ENCODE measurements at regions not wholly inside any gene's neighbourhood (a gene's known extent, or its start where the extent isn't known, plus 50 kb on each side); places are given as distances from the start of the nearest gene placed in this dataset.

DNA sequence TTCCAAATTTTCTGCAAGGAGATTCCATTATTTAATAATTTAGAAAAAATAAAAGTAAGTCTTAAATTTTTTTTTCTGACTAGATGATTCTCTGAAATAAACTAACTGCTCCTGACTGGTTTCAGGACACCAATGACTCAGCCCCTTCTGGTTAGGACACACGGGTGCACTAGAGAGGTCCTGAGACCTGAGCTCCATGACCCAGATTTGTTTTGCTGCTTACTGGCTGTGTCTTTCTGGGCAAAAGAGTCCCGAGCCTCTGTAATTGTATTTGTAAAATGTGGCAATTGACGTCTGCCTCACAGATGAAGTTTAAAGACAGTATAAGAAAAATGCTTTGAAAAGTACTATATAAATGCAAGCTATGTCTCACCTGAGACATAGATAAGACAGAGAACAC lies 89.1 kb downstream of the SLC24A2 start:
- TF ChIP-seq BMI1 (IDR thresholded peaks at IDR 0.05; ENCODE audit: borderline replicate concordance) (no peak), GATAD2B (conservative IDR thresholded peaks at IDR 0.05; ENCODE audit: low read depth) (no peak), MTA2 (IDR thresholded peaks at IDR 0.05; ENCODE audit: low read depth) (no peak), NFIC (IDR thresholded peaks at IDR 0.05; ENCODE audit: low read depth, low read length) (no peak), EP300 (IDR thresholded peaks at IDR 0.05; ENCODE audit: borderline replicate concordance in 1 of 2, control insufficient read depth in 1 of 2, low read depth in 2 of 2, low read length in 2 of 2) (no peak), ATF2 (IDR thresholded peaks at IDR 0.05; ENCODE audit: low read length) (no peak), ZNF384 (IDR thresholded peaks at IDR 0.05; ENCODE audit: borderline replicate concordance, low read depth, low read length) (no peak), RBBP5 (conservative IDR thresholded peaks at IDR 0.05) (no peak)
- no peaks in the 10 kb centered on the region for H4K20me1 ChIP-seq (ENCODE audit: control insufficient read depth, insufficient read depth)
- H3K4me3 ChIP-seq: no peak overlapping the region
- ATAC-seq (no peak), FAIRE-seq (no peak), DNase-seq (ENCODE audit: low read depth, low spot score) (no peak)
- no TSS peak for BruUV-seq (replicated peaks)
- no peaks in the 10 kb centered on the region for H3K27me3 ChIP-seq (replicated peaks in 1 of 2; ENCODE audit: control insufficient read depth in 2 of 2, insufficient read depth in 2 of 2, low read length in 1 of 2)
- no peaks in the 10 kb centered on the region for H3K9me3 ChIP-seq (replicated peaks; ENCODE audit: control insufficient read depth, insufficient read depth, low read length)
- intact Hi-C loops (cut with micrococcal nuclease; ENCODE audit: unreplicated experiment): no loop called here
- no peaks in the 10 kb centered on the region for H3K4me1 ChIP-seq (ENCODE audit: control insufficient read depth, insufficient read depth, low read length)
- H3K36me3 ChIP-seq (ENCODE audit: control insufficient read depth in 2 of 2, insufficient read depth in 2 of 2, low read length in 1 of 2): no peaks in the 10 kb centered on the region
- H3K27ac ChIP-seq (ENCODE audit: control insufficient read depth, insufficient read depth): no peak overlapping the region
- H3K9ac ChIP-seq (ENCODE audit: control insufficient read depth, insufficient read depth, low read length): no peak overlapping the region
- ChIA-PET SMC1A (ENCODE audit: uncharacterized antibody, unreplicated experiment) (no interaction called here), POLR2A (no interaction called here), RAD21 (ENCODE audit: unreplicated experiment) (no interaction called here), CTCF (no interaction called here)
- WGBS (ENCODE audit: insufficient coverage, insufficient replicate concordance, low lambda C conversion rate, missing lambda C conversion rate): 2% methylated on average over 3 of the region's 3 CpGs
- no peak overlapping the region for H3K4me2 ChIP-seq (ENCODE audit: control insufficient read depth, insufficient read depth)
- H2AFZ ChIP-seq (ENCODE audit: control insufficient read depth, low read depth, low read length): no peak overlapping the region
- in situ Hi-C loops (cut with MboI): no loop called here
- H3K79me2 ChIP-seq (ENCODE audit: control insufficient read depth, insufficient read depth, low read length): no peaks in the 10 kb centered on the region

DNA sequence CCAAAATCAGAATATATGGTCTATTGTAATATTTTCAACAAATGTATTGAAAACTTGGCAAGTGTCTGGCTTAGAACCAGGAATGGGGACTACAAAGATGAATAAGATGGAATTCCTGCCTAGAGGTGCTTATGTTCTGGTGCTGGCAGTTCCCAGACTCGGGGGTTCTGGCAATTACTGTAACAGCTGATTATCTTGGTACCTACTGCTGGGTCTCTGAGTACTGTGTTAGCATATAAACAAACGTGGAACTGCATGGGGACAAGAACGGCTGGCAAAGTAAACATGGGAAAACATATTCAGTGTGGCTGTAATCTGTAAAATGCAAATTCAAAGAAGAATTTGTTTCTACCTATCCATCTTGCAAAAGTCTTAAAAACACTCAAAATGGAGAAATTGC lies 89.9 kb downstream of the SLC24A2 start:
- ChIA-PET CTCF (no interaction called here), POLR2A (no interaction called here), SMC1A (ENCODE audit: uncharacterized antibody, unreplicated experiment) (no interaction called here), RAD21 (ENCODE audit: unreplicated experiment) (no interaction called here)
- TF ChIP-seq POLR2AphosphoS2 (IDR thresholded peaks at IDR 0.05; ENCODE audit: low read depth, low read length) (no peak), MEF2B (IDR thresholded peaks at IDR 0.05; ENCODE audit: partially characterized antibody, poor library complexity, severe bottlenecking) (no peak), KDM1A (IDR thresholded peaks at IDR 0.05; ENCODE audit: borderline replicate concordance) (no peak), WRNIP1 (IDR thresholded peaks at IDR 0.05; ENCODE audit: borderline replicate concordance, low read depth, low read length) (no peak), HCFC1 (IDR thresholded peaks at IDR 0.05; ENCODE audit: low read length) (no peak), PAX8 (IDR thresholded peaks at IDR 0.05) (no peak), HDGF (IDR thresholded peaks at IDR 0.05) (no peak), CHD2 (IDR thresholded peaks at IDR 0.05; ENCODE audit: borderline replicate concordance, low read depth, low read length) (no peak), NR2C2 (IDR thresholded peaks at IDR 0.05; ENCODE audit: borderline replicate concordance, control insufficient read depth, insufficient read length, low read depth) (no peak), RBBP5 (conservative IDR thresholded peaks at IDR 0.05) (no peak), TCF3 (IDR thresholded peaks at IDR 0.05; ENCODE audit: borderline replicate concordance, insufficient read depth, low read depth, low read length) (no peak), STAT3 (IDR thresholded peaks at IDR 0.05; ENCODE audit: low read depth, low read length) (no peak), ZBED1 (IDR thresholded peaks at IDR 0.05; ENCODE audit: borderline replicate concordance) (no peak)
- TF ChIP-seq, protein P1, sequence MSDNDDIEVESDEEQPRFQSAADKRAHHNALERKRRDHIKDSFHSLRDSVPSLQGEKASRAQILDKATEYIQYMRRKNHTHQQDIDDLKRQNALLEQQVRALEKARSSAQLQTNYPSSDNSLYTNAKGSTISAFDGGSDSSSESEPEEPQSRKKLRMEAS (IDR thresholded peaks at IDR 0.05; ENCODE audit: low read depth, low read length): no peak
- Histone ChIP-seq H3K79me2 (ENCODE audit: control insufficient read depth, insufficient read depth, low read length) (no peaks in the 10 kb centered on the region), H3K36me3 (ENCODE audit: control insufficient read depth in 2 of 2, insufficient read depth in 2 of 2, low read length in 1 of 2) (no peaks in the 10 kb centered on the region), H3K4me2 (ENCODE audit: control insufficient read depth, insufficient read depth) (no peak overlapping the region), H3K9ac (ENCODE audit: control insufficient read depth, insufficient read depth, low read length) (no peak overlapping the region), H4K20me1 (ENCODE audit: control insufficient read depth, insufficient read depth) (no peaks in the 10 kb centered on the region), H2AFZ (ENCODE audit: control insufficient read depth, low read depth, low read length) (no peak overlapping the region), H3K27ac (ENCODE audit: control insufficient read depth, insufficient read depth) (no peak overlapping the region), H3K9me3 (replicated peaks; ENCODE audit: control insufficient read depth, insufficient read depth, low read length) (no peaks in the 10 kb centered on the region), H3K27me3 (replicated peaks in 1 of 2; ENCODE audit: control insufficient read depth in 2 of 2, insufficient read depth in 2 of 2, low read length in 1 of 2) (no peaks in the 10 kb centered on the region), H3K4me1 (ENCODE audit: control insufficient read depth, insufficient read depth, low read length) (no peaks in the 10 kb centered on the region), H3K4me3 (no peak overlapping the region)
- no TSS peak for BruUV-seq (replicated peaks)
- in situ Hi-C loops (cut with MboI): no loop called here
- WGBS (ENCODE audit: insufficient coverage, insufficient replicate concordance, low lambda C conversion rate, missing lambda C conversion rate): 0% methylated on average over 3 of the region's 3 CpGs
- ATAC-seq (no peak), FAIRE-seq (no peak), DNase-seq (ENCODE audit: low read depth, low spot score) (no peak)
- intact Hi-C loops (cut with micrococcal nuclease; ENCODE audit: unreplicated experiment): no loop called here
